Suprapubic skin (tissue), 3 donors: ENCODE measurements at regions not wholly inside any gene's neighbourhood (a gene's known extent, or its start where the extent isn't known, plus 50 kb on each side); places are given as distances from the start of the nearest gene placed in this dataset.

Source experiments
- EP300 ChIP-seq: sonication (generic); formaldehyde crosslinking; IDR thresholded peaks from one replicate; pipeline ENCODE4 v1.6.1; 2017; ENCODE audit warnings: antibody characterized with exemption
- POLR2A ChIP-seq, 2 donors: fragments of 450-650 bp; IDR thresholded peaks; one replicate each; pipeline ENCODE4 v1.6.1; 2017; ENCODE audit warnings: antibody characterized with exemption in 2 of 2, mild to moderate bottlenecking in 2 of 2, moderate library complexity in 2 of 2
- TF ChIP-seq, protein P1 (sequence below), 2 donors: fragments of 200-600 bp in 1 of 2; fragments of 450-650 bp in 1 of 2; sonication (generic) in 1 of 2; IDR thresholded peaks; one replicate each; pipeline ENCODE4 v1.5.1; 2016 to 2019; ENCODE audit warnings: antibody characterized with exemption in 2 of 2, mild to moderate bottlenecking in 1 of 2, moderate library complexity in 1 of 2

DNA sequence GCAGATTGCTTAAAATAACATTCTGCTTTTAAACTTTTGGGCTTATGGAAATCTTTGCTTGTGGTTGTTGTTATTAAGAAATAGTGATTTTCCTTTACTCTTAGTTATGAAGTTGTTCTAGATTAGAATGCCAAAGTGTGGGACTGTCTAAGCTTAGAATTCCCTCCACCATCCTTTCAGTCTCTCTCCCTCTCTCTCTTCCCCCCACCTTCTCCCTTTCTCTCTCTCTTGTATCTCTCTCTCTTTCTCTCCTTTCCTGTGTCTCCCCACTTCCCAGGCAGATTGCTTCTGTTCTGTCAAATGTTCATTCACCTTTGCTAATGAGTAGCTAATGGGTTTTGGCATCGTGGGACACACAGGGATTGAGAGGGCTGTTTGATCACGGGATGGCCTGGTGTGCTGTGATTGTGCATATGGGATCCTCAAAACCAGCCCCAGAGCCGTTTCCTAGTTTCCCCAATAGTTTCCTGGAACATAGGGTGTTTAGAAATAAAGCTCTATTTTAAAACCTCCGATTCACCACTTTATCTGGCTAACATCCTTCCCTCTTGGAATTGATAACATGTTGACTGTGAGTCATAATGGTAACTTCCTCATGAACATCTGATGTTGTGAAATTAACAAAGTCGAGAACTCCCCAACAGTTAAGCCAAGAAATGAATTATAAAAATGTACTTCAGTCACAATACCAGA is 502.6 kb downstream of the TMEM114 start:
- TF ChIP-seq, protein P1, sequence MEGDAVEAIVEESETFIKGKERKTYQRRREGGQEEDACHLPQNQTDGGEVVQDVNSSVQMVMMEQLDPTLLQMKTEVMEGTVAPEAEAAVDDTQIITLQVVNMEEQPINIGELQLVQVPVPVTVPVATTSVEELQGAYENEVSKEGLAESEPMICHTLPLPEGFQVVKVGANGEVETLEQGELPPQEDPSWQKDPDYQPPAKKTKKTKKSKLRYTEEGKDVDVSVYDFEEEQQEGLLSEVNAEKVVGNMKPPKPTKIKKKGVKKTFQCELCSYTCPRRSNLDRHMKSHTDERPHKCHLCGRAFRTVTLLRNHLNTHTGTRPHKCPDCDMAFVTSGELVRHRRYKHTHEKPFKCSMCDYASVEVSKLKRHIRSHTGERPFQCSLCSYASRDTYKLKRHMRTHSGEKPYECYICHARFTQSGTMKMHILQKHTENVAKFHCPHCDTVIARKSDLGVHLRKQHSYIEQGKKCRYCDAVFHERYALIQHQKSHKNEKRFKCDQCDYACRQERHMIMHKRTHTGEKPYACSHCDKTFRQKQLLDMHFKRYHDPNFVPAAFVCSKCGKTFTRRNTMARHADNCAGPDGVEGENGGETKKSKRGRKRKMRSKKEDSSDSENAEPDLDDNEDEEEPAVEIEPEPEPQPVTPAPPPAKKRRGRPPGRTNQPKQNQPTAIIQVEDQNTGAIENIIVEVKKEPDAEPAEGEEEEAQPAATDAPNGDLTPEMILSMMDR (IDR thresholded peaks at IDR 0.05), result no peak
- TF ChIP-seq EP300 (no peak), POLR2A (IDR thresholded peaks at IDR 0.05) (no peak)
